K562 (cell line): ENCODE measurements at regions not wholly inside any gene's neighbourhood (a gene's known extent, or its start where the extent isn't known, plus 50 kb on each side); places are given as distances from the start of the nearest gene placed in this dataset.

Experiments
- ATF7 ChIP-seq: fragments of 450-650 bp; IDR thresholded peaks from 2 replicates; pipeline ENCODE4 v1.7.1; 2014; ENCODE audit warnings: mild to moderate bottlenecking, moderate library complexity
- CC2D1A ChIP-seq: fragments of 450-650 bp; IDR thresholded peaks from 2 replicates; pipeline ENCODE4 v1.6.1; 2017; ENCODE audit warnings: mild to moderate bottlenecking
- EP400 ChIP-seq: fragments of 450-650 bp; IDR thresholded peaks from 2 replicates; pipeline ENCODE4 v1.6.1; 2017; ENCODE audit warnings: antibody characterized with exemption, mild to moderate bottlenecking, moderate library complexity
- HDAC2 ChIP-seq: fragments of 450-650 bp; IDR thresholded peaks from 2 replicates; pipeline ENCODE4 v1.6.1; 2016; ENCODE audit warnings: mild to moderate bottlenecking
- KAT8 ChIP-seq: fragments of 450-650 bp; IDR thresholded peaks from 2 replicates; pipeline ENCODE4 v1.6.1; 2016; ENCODE audit warnings: low read depth, mild to moderate bottlenecking
- SPI1 ChIP-seq: IDR thresholded peaks from 2 replicates; pipeline ENCODE4 v1.6.1; 2011; ENCODE audit warnings: low read depth, low read length, control low read depth, borderline replicate concordance
- SUPT5H ChIP-seq: fragments of 450-650 bp; IDR thresholded peaks from 2 replicates; pipeline ENCODE4 v1.6.1; 2016
- TEAD4 ChIP-seq, 2 experiments: sonication (generic) in 1 of 2; formaldehyde crosslinking in 1 of 2; IDR thresholded peaks; 2 replicates each; pipeline versions ENCODE4 v1.6.1 to v1.8.0; 2012 to 2022; ENCODE audit warnings: borderline replicate concordance in 1 of 2, inconsistent platforms in 1 of 2, low read length in 1 of 2, mild to moderate bottlenecking in 1 of 2, missing genetic modification reagents in 1 of 2
- ZBTB17 ChIP-seq: fragments of 450-650 bp; formaldehyde crosslinking; IDR thresholded peaks from 2 replicates; pipeline ENCODE4 v1.4.0; 2020; ENCODE audit warnings: mild to moderate bottlenecking
- ZNF23 ChIP-seq: fragments of 250-450 bp; sonication (Bioruptor Pico); IDR thresholded peaks from 2 replicates; pipeline ENCODE4 v1.4.0; 2020; ENCODE audit warnings: mild to moderate bottlenecking
- ZNF324 ChIP-seq: fragments of 250-450 bp; sonication (Bioruptor Pico); IDR thresholded peaks from 2 replicates; pipeline ENCODE4 v1.4.0; 2020; ENCODE audit warnings: mild to moderate bottlenecking
- TF ChIP-seq, protein P1 (sequence below): fragments of 250-450 bp; sonication (Bioruptor Pico); IDR thresholded peaks from 2 replicates; pipeline ENCODE4 v1.4.0; 2020

DNA sequence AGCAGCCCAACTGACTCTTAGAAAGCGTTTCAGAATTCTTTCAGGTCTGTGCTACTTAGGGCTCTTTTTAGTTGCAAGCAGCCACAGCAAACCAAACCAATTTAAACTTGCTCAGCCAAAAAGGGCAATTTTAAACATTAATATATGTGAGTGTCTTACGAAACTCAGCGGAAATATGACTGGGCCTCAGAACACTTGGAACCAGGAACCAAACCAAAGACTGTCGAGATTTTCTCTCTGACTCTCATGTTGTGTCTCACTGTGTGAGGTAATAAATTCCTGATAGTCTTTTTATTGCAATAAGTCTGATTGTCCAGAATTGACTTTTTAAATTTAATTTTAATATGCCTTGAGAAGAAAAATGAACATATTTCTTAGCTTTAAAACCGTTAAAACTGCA is 122.3 kb downstream of the SYF2 start:
- no peak for TF ChIP-seq SUPT5H
- TF ChIP-seq EP400, result no peak
- no peak for TF ChIP-seq ZNF23
- no peak for TF ChIP-seq ATF7
- TF ChIP-seq ZBTB17 (CRISPR knock-in tag), result no peak
- TF ChIP-seq HDAC2, result no peak
- no peak for TF ChIP-seq CC2D1A
- TF ChIP-seq, protein P1, sequence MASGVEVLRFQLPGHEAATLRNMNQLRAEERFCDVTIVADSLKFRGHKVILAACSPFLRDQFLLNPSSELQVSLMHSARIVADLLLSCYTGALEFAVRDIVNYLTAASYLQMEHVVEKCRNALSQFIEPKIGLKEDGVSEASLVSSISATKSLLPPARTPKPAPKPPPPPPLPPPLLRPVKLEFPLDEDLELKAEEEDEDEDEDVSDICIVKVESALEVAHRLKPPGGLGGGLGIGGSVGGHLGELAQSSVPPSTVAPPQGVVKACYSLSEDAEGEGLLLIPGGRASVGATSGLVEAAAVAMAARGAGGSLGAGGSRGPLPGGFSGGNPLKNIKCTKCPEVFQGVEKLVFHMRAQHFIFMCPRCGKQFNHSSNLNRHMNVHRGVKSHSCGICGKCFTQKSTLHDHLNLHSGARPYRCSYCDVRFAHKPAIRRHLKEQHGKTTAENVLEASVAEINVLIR (CRISPR knock-in tag), result no peak
- no peak for TF ChIP-seq KAT8
- TF ChIP-seq TEAD4 (IDR thresholded peaks at IDR 0.05; ENCODE audit: low read length), result no peak
- no peak for TF ChIP-seq TEAD4 (CRISPR knock-in tag; IDR thresholded peaks at IDR 0.05; ENCODE audit: borderline replicate concordance)
- TF ChIP-seq ZNF324 (CRISPR knock-in tag), result no peak
- TF ChIP-seq SPI1, result no peak
